ENCODE measurements at regions not wholly inside any gene's neighbourhood (a gene's known extent, or its start where the extent isn't known, plus 50 kb on each side); places are given as distances from the start of the nearest gene placed in this dataset.
A peak's percentile ranks its signal among the peaks of the same experiment; 100 is the strongest.

GRCh38 chr3:43865887-43866528 is 175.3 kb downstream of the ABHD5 start:
- no peak for DNase-seq (ENCODE audit: insufficient read length, low spot score)
- FAIRE-seq = no peak

- no peak for FAIRE-seq
- no peak for DNase-seq (ENCODE audit: insufficient read length, low spot score)
Observed at GRCh38 chr3:43866529-43867353, 176.0 kb downstream of the ABHD5 start.

GRCh38 chr3:43867436-43868072 is 176.8 kb downstream of the ABHD5 start:
- no peak for DNase-seq (ENCODE audit: insufficient read length, low spot score)
- no peak for FAIRE-seq

- FAIRE-seq = no peak
- DNase-seq (ENCODE audit: insufficient read length, low spot score) = no peak
Observed at GRCh38 chr3:43869491-43869890, 178.8 kb downstream of the ABHD5 start.

- no peak for DNase-seq (ENCODE audit: insufficient read length, low spot score)
Observed at GRCh38 chr3:43870120-43870519, 179.4 kb downstream of the ABHD5 start.

GRCh38 chr3:43870844-43871626 is 180.3 kb downstream of the ABHD5 start:
- FAIRE-seq = no peak
- no peak for DNase-seq (ENCODE audit: insufficient read length, low spot score)

More at GRCh38 chr3:43870120-43870519, 179.4 kb downstream of the ABHD5 start:
- no peak for FAIRE-seq

- FAIRE-seq (no peak), DNase-seq (ENCODE audit: insufficient read length, low spot score) (no peak)
Observed at GRCh38 chr3:43871627-43872245, 181.0 kb downstream of the ABHD5 start.

GRCh38 chr3:43872301-43872700 is 181.6 kb downstream of the ABHD5 start:
- DNase-seq (ENCODE audit: insufficient read length, low spot score) (no peak), FAIRE-seq (no peak)

- no peak for FAIRE-seq
- DNase-seq (ENCODE audit: insufficient read length, low spot score) = no peak
Observed at GRCh38 chr3:43872901-43873300, 182.2 kb downstream of the ABHD5 start.

GRCh38 chr3:43873723-43874122 is 183.0 kb downstream of the ABHD5 start:
- DNase-seq (ENCODE audit: insufficient read length, low spot score) (no peak), FAIRE-seq (no peak)

GRCh38 chr3:43874290-43874689 is 183.6 kb downstream of the ABHD5 start:
- FAIRE-seq (no peak), DNase-seq (ENCODE audit: insufficient read length, low spot score) (no peak)

GRCh38 chr3:43874731-43875130 is 184.0 kb downstream of the ABHD5 start:
- DNase-seq (ENCODE audit: insufficient read length, low spot score) = no peak
- FAIRE-seq = no peak

- no peak for FAIRE-seq
- no peak for DNase-seq (ENCODE audit: insufficient read length, low spot score)
Observed at GRCh38 chr3:43876648-43877047, 185.9 kb downstream of the ABHD5 start.

- FAIRE-seq = peak; percentile 42
- DNase-seq (ENCODE audit: insufficient read length, low spot score) = no peak
Observed at GRCh38 chr3:43879166-43879565, 188.4 kb downstream of the ABHD5 start.

GRCh38 chr3:43882976-43883680 is 192.4 kb downstream of the ABHD5 start:
- DNase-seq (ENCODE audit: insufficient read length, low spot score) = no peak
- no peak for FAIRE-seq

- DNase-seq (ENCODE audit: insufficient read length, low spot score) = no peak
- no peak for FAIRE-seq
Observed at GRCh38 chr3:43883729-43884396, 193.1 kb downstream of the ABHD5 start.

- FAIRE-seq (no peak), DNase-seq (ENCODE audit: insufficient read length, low spot score) (no peak)
Observed at GRCh38 chr3:43884581-43884980, 193.8 kb downstream of the ABHD5 start.

- no peak for DNase-seq (ENCODE audit: insufficient read length, low spot score)
- no peak for FAIRE-seq
Observed at GRCh38 chr3:43885908-43886618, 195.3 kb downstream of the ABHD5 start.

- DNase-seq (ENCODE audit: insufficient read length, low spot score) (no peak), FAIRE-seq (no peak)
Observed at GRCh38 chr3:43892061-43892460, 201.3 kb downstream of the ABHD5 start.
